ENCODE measurements at regions not wholly inside any gene's neighbourhood (a gene's known extent, or its start where the extent isn't known, plus 50 kb on each side); places are given as distances from the start of the nearest gene placed in this dataset.

GRCh38 chr2:51258301-51258700 lies 226.4 kb upstream of the NRXN1 start:
- Histone ChIP-seq H3K9me3 (no peaks in the 10 kb centered on the region), H3K27ac (no peak overlapping the region), H3K4me1 (ENCODE audit: insufficient read depth) (no peaks in the 10 kb centered on the region), H3K4me3 (no peak overlapping the region), H3K27me3 (no peaks in the 10 kb centered on the region), H3K36me3 (no peaks in the 10 kb centered on the region)
- TF ChIP-seq, protein P1, sequence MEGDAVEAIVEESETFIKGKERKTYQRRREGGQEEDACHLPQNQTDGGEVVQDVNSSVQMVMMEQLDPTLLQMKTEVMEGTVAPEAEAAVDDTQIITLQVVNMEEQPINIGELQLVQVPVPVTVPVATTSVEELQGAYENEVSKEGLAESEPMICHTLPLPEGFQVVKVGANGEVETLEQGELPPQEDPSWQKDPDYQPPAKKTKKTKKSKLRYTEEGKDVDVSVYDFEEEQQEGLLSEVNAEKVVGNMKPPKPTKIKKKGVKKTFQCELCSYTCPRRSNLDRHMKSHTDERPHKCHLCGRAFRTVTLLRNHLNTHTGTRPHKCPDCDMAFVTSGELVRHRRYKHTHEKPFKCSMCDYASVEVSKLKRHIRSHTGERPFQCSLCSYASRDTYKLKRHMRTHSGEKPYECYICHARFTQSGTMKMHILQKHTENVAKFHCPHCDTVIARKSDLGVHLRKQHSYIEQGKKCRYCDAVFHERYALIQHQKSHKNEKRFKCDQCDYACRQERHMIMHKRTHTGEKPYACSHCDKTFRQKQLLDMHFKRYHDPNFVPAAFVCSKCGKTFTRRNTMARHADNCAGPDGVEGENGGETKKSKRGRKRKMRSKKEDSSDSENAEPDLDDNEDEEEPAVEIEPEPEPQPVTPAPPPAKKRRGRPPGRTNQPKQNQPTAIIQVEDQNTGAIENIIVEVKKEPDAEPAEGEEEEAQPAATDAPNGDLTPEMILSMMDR (IDR thresholded peaks at IDR 0.05): no peak
- TF ChIP-seq EP300 (IDR thresholded peaks at IDR 0.05): no peak
- no peak for TF ChIP-seq POLR2A (IDR thresholded peaks at IDR 0.05)
- no peak for DNase-seq
- WGBS, 3 donors: 87 to 93% (median 90%) methylated on average over 5 of the region's 5 CpGs
- intact Hi-C loops (cut with DNase I): no loop called here

DNA sequence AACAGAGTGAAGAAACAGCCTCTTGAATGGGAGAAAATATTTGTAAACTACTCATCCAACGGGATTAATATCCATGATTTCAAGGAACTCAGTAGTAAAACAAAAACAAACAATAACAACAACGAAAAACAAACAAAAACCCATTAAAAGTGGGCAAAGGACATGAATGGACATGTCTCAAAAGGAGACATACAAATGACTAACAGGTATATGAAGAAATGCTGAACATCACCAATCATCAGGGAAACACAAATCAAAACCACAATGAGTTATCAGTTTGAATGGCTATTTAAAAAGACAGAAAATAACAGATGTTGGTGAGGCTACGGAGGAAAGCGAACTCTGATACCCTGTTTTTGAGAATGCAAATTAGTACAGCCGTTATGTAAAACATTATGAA lies 224.8 kb upstream of the NRXN1 start:
- H3K4me1 ChIP-seq (ENCODE audit: insufficient read depth): no peaks in the 10 kb centered on the region
- H3K4me3 ChIP-seq: no peak overlapping the region
- H3K27ac ChIP-seq: no peak overlapping the region
- TF ChIP-seq, protein P1 (IDR thresholded peaks at IDR 0.05): no peak
- TF ChIP-seq EP300 (IDR thresholded peaks at IDR 0.05): no peak
- no peak for TF ChIP-seq POLR2A (IDR thresholded peaks at IDR 0.05)
- H3K27me3 ChIP-seq: no peaks in the 10 kb centered on the region
- intact Hi-C loops (cut with DNase I): no loop called here
- WGBS, 3 donors: 84 to 90% (median 86%) methylated on average over 5 of the region's 5 CpGs
- no peaks in the 10 kb centered on the region for H3K9me3 ChIP-seq
- no peak for DNase-seq
- no peaks in the 10 kb centered on the region for H3K36me3 ChIP-seq

- Histone ChIP-seq H3K9me3 (no peaks in the 10 kb centered on the region), H3K4me3 (no peak overlapping the region), H3K36me3 (no peaks in the 10 kb centered on the region), H3K4me1 (ENCODE audit: insufficient read depth) (no peaks in the 10 kb centered on the region), H3K27me3 (no peaks in the 10 kb centered on the region), H3K27ac (no peak overlapping the region)
- no peak for DNase-seq
- WGBS, 3 donors: 87 to 100% (median 93%) methylated on average over 2 of the region's 2 CpGs
- intact Hi-C loops (cut with DNase I): no loop called here
- TF ChIP-seq, protein P1 (IDR thresholded peaks at IDR 0.05): no peak
- TF ChIP-seq EP300 (IDR thresholded peaks at IDR 0.05): no peak
- TF ChIP-seq POLR2A (IDR thresholded peaks at IDR 0.05): no peak
Observed at GRCh38 chr2:51251356-51251755, 219.4 kb upstream of the NRXN1 start.

GRCh38 chr2:51247252-51247805 lies 215.4 kb upstream of the NRXN1 start:
- H3K4me3 ChIP-seq: no peak overlapping the region
- H3K27me3 ChIP-seq: no peaks in the 10 kb centered on the region
- H3K9me3 ChIP-seq: no peaks in the 10 kb centered on the region
- WGBS, 3 donors: 86 to 94% (median 89%) methylated on average over 7 of the region's 7 CpGs
- H3K36me3 ChIP-seq: no peaks in the 10 kb centered on the region
- intact Hi-C loops (cut with DNase I): no loop called here
- DNase-seq: no peak
- H3K4me1 ChIP-seq (ENCODE audit: insufficient read depth): no peaks in the 10 kb centered on the region
- TF ChIP-seq EP300 (IDR thresholded peaks at IDR 0.05) (no peak), POLR2A (IDR thresholded peaks at IDR 0.05) (no peak)
- TF ChIP-seq, protein P1 (IDR thresholded peaks at IDR 0.05): no peak
- no peak overlapping the region for H3K27ac ChIP-seq
